ENCODE measurements at regions not wholly inside any gene's neighbourhood (a gene's known extent, or its start where the extent isn't known, plus 50 kb on each side); places are given as distances from the start of the nearest gene placed in this dataset.

GRCh38 chr5:51846015-51846414 is 462.8 kb downstream of the ISL1 start:
- Mint-ChIP-seq H3K4me1 (no peaks in the 10 kb centered on the region), H3K27ac (no peak overlapping the region), H3K27me3 (no peaks in the 10 kb centered on the region), H3K9me3 (ENCODE audit: low read depth) (peaks cover 3% of the 10 kb centered on the region), H3K4me3 (no peak overlapping the region), H3K36me3 (ENCODE audit: low read depth) (no peaks in the 10 kb centered on the region)
- ATAC-seq (no peak), DNase-seq (no peak)
- ChIA-PET CTCF (no interaction called here), POLR2A (no interaction called here)
- intact Hi-C loops (cut with DNase I, micrococcal nuclease) = no loop called here

GRCh38 chr5:51859624-51860023 is 476.4 kb downstream of the ISL1 start:
- H3K27me3 Mint-ChIP-seq = no peaks in the 10 kb centered on the region
- intact Hi-C loops (cut with DNase I, micrococcal nuclease) = no loop called here
- POLR2A ChIA-PET = no interaction called here
- no peaks in the 10 kb centered on the region for H3K36me3 Mint-ChIP-seq (ENCODE audit: low read depth)
- H3K4me1 Mint-ChIP-seq = no peaks in the 10 kb centered on the region
- no peak overlapping the region for H3K27ac Mint-ChIP-seq
- H3K9me3 Mint-ChIP-seq (ENCODE audit: low read depth) = peaks cover 2% of the 10 kb centered on the region
- CTCF ChIA-PET = no interaction called here
- ATAC-seq (no peak), DNase-seq (no peak)
- no peak overlapping the region for H3K4me3 Mint-ChIP-seq

GRCh38 chr5:51860532-51861018 is 477.3 kb downstream of the ISL1 start:
- ChIA-PET CTCF (no interaction called here), POLR2A (no interaction called here)
- DNase-seq = no peak
- Mint-ChIP-seq H3K4me3 (no peak overlapping the region), H3K4me1 (no peaks in the 10 kb centered on the region), H3K27ac (no peak overlapping the region), H3K9me3 (ENCODE audit: low read depth) (peaks cover 2% of the 10 kb centered on the region), H3K36me3 (ENCODE audit: low read depth) (no peaks in the 10 kb centered on the region), H3K27me3 (no peaks in the 10 kb centered on the region)
- intact Hi-C loops (cut with DNase I, micrococcal nuclease) = no loop called here
- no peak for ATAC-seq

- H3K36me3 Mint-ChIP-seq (ENCODE audit: low read depth) = no peaks in the 10 kb centered on the region
- intact Hi-C loops (cut with DNase I, micrococcal nuclease) = no loop called here
Observed at GRCh38 chr5:51872144-51872543, 488.9 kb downstream of the ISL1 start.

GRCh38 chr5:51881901-51882300 is 498.7 kb downstream of the ISL1 start:
- Mint-ChIP-seq H3K9me3 (ENCODE audit: low read depth) (no peaks in the 10 kb centered on the region), H3K27ac (no peak overlapping the region), H3K36me3 (ENCODE audit: low read depth) (no peaks in the 10 kb centered on the region), H3K27me3 (no peaks in the 10 kb centered on the region), H3K4me3 (no peak overlapping the region), H3K4me1 (no peaks in the 10 kb centered on the region)
- POLR2A ChIA-PET = no interaction called here
- intact Hi-C loops (cut with DNase I, micrococcal nuclease) = no loop called here
- no peak for ATAC-seq
- CTCF ChIA-PET = no interaction called here
- DNase-seq = no peak

More at GRCh38 chr5:51872144-51872543, 488.9 kb downstream of the ISL1 start:
- no peaks in the 10 kb centered on the region for H3K4me1 Mint-ChIP-seq
- H3K9me3 Mint-ChIP-seq (ENCODE audit: low read depth) = peaks cover 14% of the 10 kb centered on the region
- H3K27ac Mint-ChIP-seq = no peak overlapping the region
- ATAC-seq (no peak), DNase-seq (no peak)
- POLR2A ChIA-PET = no interaction called here
- CTCF ChIA-PET = no interaction called here
- no peaks in the 10 kb centered on the region for H3K27me3 Mint-ChIP-seq
- H3K4me3 Mint-ChIP-seq = no peak overlapping the region

GRCh38 chr5:51882647-51883046 is 499.4 kb downstream of the ISL1 start:
- ChIA-PET CTCF (no interaction called here), POLR2A (no interaction called here)
- intact Hi-C loops (cut with DNase I, micrococcal nuclease) = no loop called here
- no peaks in the 10 kb centered on the region for H3K27me3 Mint-ChIP-seq
- H3K4me1 Mint-ChIP-seq = no peaks in the 10 kb centered on the region
- no peaks in the 10 kb centered on the region for H3K36me3 Mint-ChIP-seq (ENCODE audit: low read depth)
- H3K27ac Mint-ChIP-seq = no peak overlapping the region
- ATAC-seq (no peak), DNase-seq (no peak)
- H3K9me3 Mint-ChIP-seq (ENCODE audit: low read depth) = no peaks in the 10 kb centered on the region
- no peak overlapping the region for H3K4me3 Mint-ChIP-seq

GRCh38 chr5:51889703-51890102 is 506.5 kb downstream of the ISL1 start:
- no peak for ATAC-seq

GRCh38 chr5:51890435-51891116 is 507.3 kb downstream of the ISL1 start:
- CTCF ChIA-PET = no interaction called here

More at GRCh38 chr5:51889703-51890102, 506.5 kb downstream of the ISL1 start:
- ChIA-PET CTCF (no interaction called here), POLR2A (no interaction called here)
- intact Hi-C loops (cut with DNase I, micrococcal nuclease) = no loop called here
- Mint-ChIP-seq H3K4me3 (no peak overlapping the region), H3K27me3 (no peaks in the 10 kb centered on the region), H3K9me3 (ENCODE audit: low read depth) (peaks cover 7% of the 10 kb centered on the region), H3K36me3 (ENCODE audit: low read depth) (no peaks in the 10 kb centered on the region), H3K4me1 (no peaks in the 10 kb centered on the region), H3K27ac (no peak overlapping the region)
- no peak for DNase-seq

GRCh38 chr5:51892680-51893079 is 509.4 kb downstream of the ISL1 start:
- no peaks in the 10 kb centered on the region for H3K36me3 Mint-ChIP-seq (ENCODE audit: low read depth)
- ATAC-seq (no peak), DNase-seq (no peak)
- H3K27me3 Mint-ChIP-seq = no peaks in the 10 kb centered on the region
- ChIA-PET POLR2A (no interaction called here), CTCF (no interaction called here)
- H3K4me3 Mint-ChIP-seq = no peak overlapping the region
- peaks cover 8% of the 10 kb centered on the region for H3K9me3 Mint-ChIP-seq (ENCODE audit: low read depth)
- no peaks in the 10 kb centered on the region for H3K4me1 Mint-ChIP-seq
- no peak overlapping the region for H3K27ac Mint-ChIP-seq
- intact Hi-C loops (cut with DNase I, micrococcal nuclease) = no loop called here

More at GRCh38 chr5:51890435-51891116, 507.3 kb downstream of the ISL1 start:
- Mint-ChIP-seq H3K4me3 (no peak overlapping the region), H3K27me3 (no peaks in the 10 kb centered on the region), H3K4me1 (no peaks in the 10 kb centered on the region), H3K36me3 (ENCODE audit: low read depth) (no peaks in the 10 kb centered on the region), H3K9me3 (ENCODE audit: low read depth) (peaks cover 8% of the 10 kb centered on the region), H3K27ac (no peak overlapping the region)
- intact Hi-C loops (cut with DNase I, micrococcal nuclease) = no loop called here
- POLR2A ChIA-PET = no interaction called here
- DNase-seq = no peak
- no peak for ATAC-seq

- no peaks in the 10 kb centered on the region for H3K27me3 Mint-ChIP-seq
- H3K9me3 Mint-ChIP-seq (ENCODE audit: low read depth) = peaks cover 6% of the 10 kb centered on the region
- H3K4me1 Mint-ChIP-seq = no peaks in the 10 kb centered on the region
- DNase-seq (no peak), ATAC-seq (no peak)
- intact Hi-C loops (cut with DNase I, micrococcal nuclease) = no loop called here
- ChIA-PET CTCF (interaction anchor here (0.6 kb wide), 1 partner anchor 452 kb away, joined by 3 read pairs; no protein-coding TSS in a partner anchor), POLR2A (no interaction called here)
- H3K27ac Mint-ChIP-seq = no peak overlapping the region
- H3K4me3 Mint-ChIP-seq = no peak overlapping the region
- no peaks in the 10 kb centered on the region for H3K36me3 Mint-ChIP-seq (ENCODE audit: low read depth)
Observed at GRCh38 chr5:51895834-51896233, 512.6 kb downstream of the ISL1 start.

- CTCF ChIA-PET = no interaction called here
- Mint-ChIP-seq H3K9me3 (ENCODE audit: low read depth) (peaks cover 4% of the 10 kb centered on the region), H3K27ac (no peak overlapping the region), H3K4me3 (no peak overlapping the region), H3K36me3 (ENCODE audit: low read depth) (no peaks in the 10 kb centered on the region), H3K4me1 (no peaks in the 10 kb centered on the region), H3K27me3 (no peaks in the 10 kb centered on the region)
- POLR2A ChIA-PET = no interaction called here
- intact Hi-C loops (cut with DNase I, micrococcal nuclease) = no loop called here
- no peak for ATAC-seq
- no peak for DNase-seq
Observed at GRCh38 chr5:51902512-51902911, 519.3 kb downstream of the ISL1 start.

GRCh38 chr5:51908215-51908614 is 525.0 kb downstream of the ISL1 start:
- no peak overlapping the region for H3K4me3 Mint-ChIP-seq
- ChIA-PET POLR2A (no interaction called here), CTCF (no interaction called here)
- H3K9me3 Mint-ChIP-seq (ENCODE audit: low read depth) = peaks cover 14% of the 10 kb centered on the region
- H3K36me3 Mint-ChIP-seq (ENCODE audit: low read depth) = no peaks in the 10 kb centered on the region
- no peaks in the 10 kb centered on the region for H3K4me1 Mint-ChIP-seq
- no peak overlapping the region for H3K27ac Mint-ChIP-seq
- H3K27me3 Mint-ChIP-seq = no peaks in the 10 kb centered on the region
- ATAC-seq = no peak
- no peak for DNase-seq
- intact Hi-C loops (cut with DNase I, micrococcal nuclease) = no loop called here

Data from activated CD4-positive, alpha-beta T cell treated with anti-CD3 and anti-CD28 coated beads for 36 hours (primary cell).